ENCODE measurements at regions not wholly inside any gene's neighbourhood (a gene's known extent, or its start where the extent isn't known, plus 50 kb on each side); places are given as distances from the start of the nearest gene placed in this dataset.
A peak's percentile ranks its signal among the peaks of the same experiment; 100 is the strongest.

- peak overlapping the region; percentile 46 for H3K27ac Mint-ChIP-seq (ENCODE audit: unreplicated experiment)
- no peaks in the 10 kb centered on the region for H3K36me3 Mint-ChIP-seq (ENCODE audit: low read depth)
- H3K4me3 Mint-ChIP-seq (ENCODE audit: unreplicated experiment): no peak overlapping the region
- H3K4me1 Mint-ChIP-seq (ENCODE audit: low read depth): peaks cover 38% of the 10 kb centered on the region
- no peaks in the 10 kb centered on the region for H3K9me3 Mint-ChIP-seq (ENCODE audit: low read depth)
- TF ChIP-seq, protein P1, sequence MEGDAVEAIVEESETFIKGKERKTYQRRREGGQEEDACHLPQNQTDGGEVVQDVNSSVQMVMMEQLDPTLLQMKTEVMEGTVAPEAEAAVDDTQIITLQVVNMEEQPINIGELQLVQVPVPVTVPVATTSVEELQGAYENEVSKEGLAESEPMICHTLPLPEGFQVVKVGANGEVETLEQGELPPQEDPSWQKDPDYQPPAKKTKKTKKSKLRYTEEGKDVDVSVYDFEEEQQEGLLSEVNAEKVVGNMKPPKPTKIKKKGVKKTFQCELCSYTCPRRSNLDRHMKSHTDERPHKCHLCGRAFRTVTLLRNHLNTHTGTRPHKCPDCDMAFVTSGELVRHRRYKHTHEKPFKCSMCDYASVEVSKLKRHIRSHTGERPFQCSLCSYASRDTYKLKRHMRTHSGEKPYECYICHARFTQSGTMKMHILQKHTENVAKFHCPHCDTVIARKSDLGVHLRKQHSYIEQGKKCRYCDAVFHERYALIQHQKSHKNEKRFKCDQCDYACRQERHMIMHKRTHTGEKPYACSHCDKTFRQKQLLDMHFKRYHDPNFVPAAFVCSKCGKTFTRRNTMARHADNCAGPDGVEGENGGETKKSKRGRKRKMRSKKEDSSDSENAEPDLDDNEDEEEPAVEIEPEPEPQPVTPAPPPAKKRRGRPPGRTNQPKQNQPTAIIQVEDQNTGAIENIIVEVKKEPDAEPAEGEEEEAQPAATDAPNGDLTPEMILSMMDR (IDR thresholded peaks at IDR 0.05): no peak
- DNase-seq (ENCODE audit: low spot score): no peak
- no peaks in the 10 kb centered on the region for H3K27me3 Mint-ChIP-seq (ENCODE audit: low read depth)
These were observed 128.2 kb upstream of the DNAJC10 start for GRCh38 chr2:182587831-182588230.

- H3K27ac Mint-ChIP-seq (ENCODE audit: unreplicated experiment): no peak overlapping the region
These were observed 126.9 kb upstream of the DNAJC10 start for GRCh38 chr2:182589121-182589520.

DNA sequence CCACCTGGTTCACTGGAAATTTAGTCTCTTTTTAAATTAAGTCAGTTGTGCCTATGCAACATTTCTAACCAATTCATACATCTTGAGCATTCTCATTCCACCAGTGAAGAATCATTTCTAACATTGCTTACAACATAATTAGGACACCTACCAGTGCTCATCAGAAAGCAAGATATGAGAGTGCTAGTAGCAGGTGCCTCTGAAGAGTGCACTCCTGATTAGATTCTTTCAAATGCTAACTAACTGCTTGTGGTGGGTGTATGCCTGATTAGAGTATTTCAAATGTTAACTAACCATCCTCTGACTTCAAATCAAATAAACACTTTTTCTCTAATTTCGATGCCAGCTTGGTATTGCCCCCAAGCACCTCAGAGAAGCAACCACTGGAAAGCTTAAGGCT is 124.3 kb upstream of the DNAJC10 start:
- Mint-ChIP-seq H3K4me3 (ENCODE audit: unreplicated experiment) (no peak overlapping the region), H3K4me1 (ENCODE audit: low read depth) (peaks cover 45% of the 10 kb centered on the region), H3K27ac (ENCODE audit: unreplicated experiment) (no peak overlapping the region), H3K36me3 (ENCODE audit: low read depth) (no peaks in the 10 kb centered on the region), H3K9me3 (ENCODE audit: low read depth) (no peaks in the 10 kb centered on the region), H3K27me3 (ENCODE audit: low read depth) (no peaks in the 10 kb centered on the region)
- TF ChIP-seq, protein P1 (IDR thresholded peaks at IDR 0.05): no peak
- no peak for DNase-seq (ENCODE audit: low spot score)

More at GRCh38 chr2:182589121-182589520, 126.9 kb upstream of the DNAJC10 start:
- no peaks in the 10 kb centered on the region for H3K27me3 Mint-ChIP-seq (ENCODE audit: low read depth)
- TF ChIP-seq, protein P1 (IDR thresholded peaks at IDR 0.05): no peak
- H3K4me3 Mint-ChIP-seq (ENCODE audit: unreplicated experiment): no peak overlapping the region
- DNase-seq (ENCODE audit: low spot score): no peak
- H3K9me3 Mint-ChIP-seq (ENCODE audit: low read depth): no peaks in the 10 kb centered on the region
- peaks cover 45% of the 10 kb centered on the region for H3K4me1 Mint-ChIP-seq (ENCODE audit: low read depth)
- no peaks in the 10 kb centered on the region for H3K36me3 Mint-ChIP-seq (ENCODE audit: low read depth)

GRCh38 chr2:182592691-182593393 is 123.2 kb upstream of the DNAJC10 start:
- no peak overlapping the region for H3K27ac Mint-ChIP-seq (ENCODE audit: unreplicated experiment)
- H3K9me3 Mint-ChIP-seq (ENCODE audit: low read depth): no peaks in the 10 kb centered on the region
- no peak for DNase-seq (ENCODE audit: low spot score)
- H3K4me1 Mint-ChIP-seq (ENCODE audit: low read depth): peaks cover 34% of the 10 kb centered on the region
- TF ChIP-seq, protein P1 (IDR thresholded peaks at IDR 0.05): peak; percentile 12
- no peaks in the 10 kb centered on the region for H3K27me3 Mint-ChIP-seq (ENCODE audit: low read depth)
- no peaks in the 10 kb centered on the region for H3K36me3 Mint-ChIP-seq (ENCODE audit: low read depth)
- no peak overlapping the region for H3K4me3 Mint-ChIP-seq (ENCODE audit: unreplicated experiment)

GRCh38 chr2:182593394-182593975 is 122.6 kb upstream of the DNAJC10 start:
- H3K4me1 Mint-ChIP-seq (ENCODE audit: low read depth): peaks cover 28% of the 10 kb centered on the region
- H3K27me3 Mint-ChIP-seq (ENCODE audit: low read depth): no peaks in the 10 kb centered on the region
- H3K4me3 Mint-ChIP-seq (ENCODE audit: unreplicated experiment): no peak overlapping the region
- DNase-seq (ENCODE audit: low spot score): no peak
- TF ChIP-seq, protein P1 (IDR thresholded peaks at IDR 0.05): no peak
- peak overlapping the region; percentile 23 for H3K27ac Mint-ChIP-seq (ENCODE audit: unreplicated experiment)
- H3K9me3 Mint-ChIP-seq (ENCODE audit: low read depth): no peaks in the 10 kb centered on the region
- H3K36me3 Mint-ChIP-seq (ENCODE audit: low read depth): no peaks in the 10 kb centered on the region
